GM18499 (cell line): ENCODE measurements at regions not wholly inside any gene's neighbourhood (a gene's known extent, or its start where the extent isn't known, plus 50 kb on each side); places are given as distances from the start of the nearest gene placed in this dataset.

ENCODE experiments used
- ATAC-seq: cut with Tn5 transposase; IDR thresholded peaks from one replicate; pipeline ENCODE4 v1.9.1; 2021; ENCODE audit warnings: moderate number of reproducible peaks; ENCODE audit not compliant: insufficient read depth, unreplicated experiment

DNA sequence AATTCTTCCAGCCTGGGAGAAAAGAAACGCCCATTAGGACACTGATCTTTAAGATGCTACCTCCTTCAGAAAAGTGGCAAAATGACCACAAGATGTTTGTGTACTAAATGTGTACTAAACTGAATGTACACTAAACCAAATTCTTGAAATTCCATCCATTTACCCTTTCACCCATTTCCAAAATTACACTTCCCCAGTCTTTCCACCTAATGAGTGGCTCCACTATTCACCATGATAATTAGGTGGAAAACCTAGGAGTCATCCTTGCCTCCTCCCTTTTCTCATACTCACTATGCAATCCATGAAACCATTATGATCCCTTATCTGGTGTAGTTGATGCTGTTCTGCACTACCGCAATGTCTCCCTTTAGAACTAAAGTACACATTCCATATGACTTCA is 452.1 kb upstream of the THBS1 start:
- no peak for ATAC-seq

DNA sequence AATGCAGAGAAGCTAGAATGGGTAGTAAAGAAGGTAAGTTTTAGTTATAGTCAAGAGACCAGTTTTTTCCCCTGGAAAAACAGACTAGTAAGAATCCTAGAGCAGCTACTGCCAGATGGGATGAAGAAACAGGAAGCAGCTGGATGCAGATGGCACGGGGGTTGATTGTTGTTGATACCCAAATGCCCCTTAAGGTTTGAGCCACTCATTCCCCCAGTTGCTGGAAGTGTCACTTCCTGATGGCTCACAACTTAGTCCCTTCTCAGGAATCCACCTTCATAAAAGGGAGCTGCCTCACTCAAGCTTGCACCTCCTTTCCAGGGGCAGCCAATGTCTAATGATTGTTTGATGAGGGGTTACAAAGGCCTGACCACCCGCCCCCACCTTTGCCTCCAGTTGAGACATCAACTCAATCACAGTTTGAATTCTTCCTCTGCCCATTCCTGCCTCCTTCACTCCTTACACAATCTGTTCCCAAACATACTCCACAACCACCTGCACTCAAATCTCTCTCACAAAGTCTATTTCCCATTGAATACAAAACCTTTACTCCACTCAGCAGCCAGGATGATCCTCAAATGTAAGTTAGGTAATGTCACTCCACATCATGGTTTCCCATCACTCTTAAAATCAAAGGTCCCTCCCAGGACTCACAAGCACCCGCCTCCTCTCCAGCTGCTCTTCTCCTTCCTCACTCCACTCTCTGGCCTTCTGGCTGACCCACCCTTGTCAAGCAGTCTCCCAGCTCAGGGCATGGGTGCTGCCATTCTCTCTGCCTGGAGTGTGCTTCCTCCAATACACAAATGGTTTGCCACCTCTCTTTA is 450.1 kb upstream of the THBS1 start:
- ATAC-seq: no peak

DNA sequence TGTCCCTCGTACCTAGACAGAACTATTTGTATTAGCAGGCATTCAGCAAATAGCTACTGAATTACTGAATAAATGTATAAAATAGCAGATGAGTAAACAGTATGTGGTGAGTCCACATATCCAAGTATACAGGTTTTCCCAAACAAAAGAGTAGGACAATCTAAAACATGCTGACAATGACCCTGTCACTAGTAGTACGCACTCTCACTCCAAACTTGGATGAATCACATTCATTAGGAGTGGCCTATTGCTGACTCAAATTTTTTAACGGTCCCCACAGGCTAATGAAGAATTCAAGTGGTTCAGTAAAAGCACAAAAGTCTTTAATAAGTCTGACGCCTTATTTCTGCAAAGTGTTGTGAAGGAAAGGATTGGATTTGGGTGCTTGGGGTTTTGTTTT is 449.3 kb upstream of the THBS1 start:
- ATAC-seq: no peak

DNA sequence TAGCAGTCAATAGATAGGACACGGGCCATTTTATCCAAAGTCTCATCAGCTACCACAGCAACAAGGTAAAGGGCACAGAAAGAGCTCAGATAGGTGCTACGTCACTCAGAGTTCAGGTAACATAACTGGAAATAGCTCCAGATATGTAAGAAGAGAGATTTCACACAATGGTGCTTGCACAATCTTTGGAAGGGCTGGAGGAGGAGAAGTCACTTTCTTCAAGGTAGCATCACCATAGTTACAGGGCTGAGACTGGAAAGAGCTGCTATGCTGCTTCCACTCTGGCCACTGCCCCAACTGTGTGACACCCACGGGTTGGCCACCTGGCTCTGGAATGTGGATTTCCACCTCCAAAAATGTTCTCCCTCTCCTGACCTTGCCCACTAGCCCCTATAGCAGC is 448.8 kb upstream of the THBS1 start:
- ATAC-seq: no peak

DNA sequence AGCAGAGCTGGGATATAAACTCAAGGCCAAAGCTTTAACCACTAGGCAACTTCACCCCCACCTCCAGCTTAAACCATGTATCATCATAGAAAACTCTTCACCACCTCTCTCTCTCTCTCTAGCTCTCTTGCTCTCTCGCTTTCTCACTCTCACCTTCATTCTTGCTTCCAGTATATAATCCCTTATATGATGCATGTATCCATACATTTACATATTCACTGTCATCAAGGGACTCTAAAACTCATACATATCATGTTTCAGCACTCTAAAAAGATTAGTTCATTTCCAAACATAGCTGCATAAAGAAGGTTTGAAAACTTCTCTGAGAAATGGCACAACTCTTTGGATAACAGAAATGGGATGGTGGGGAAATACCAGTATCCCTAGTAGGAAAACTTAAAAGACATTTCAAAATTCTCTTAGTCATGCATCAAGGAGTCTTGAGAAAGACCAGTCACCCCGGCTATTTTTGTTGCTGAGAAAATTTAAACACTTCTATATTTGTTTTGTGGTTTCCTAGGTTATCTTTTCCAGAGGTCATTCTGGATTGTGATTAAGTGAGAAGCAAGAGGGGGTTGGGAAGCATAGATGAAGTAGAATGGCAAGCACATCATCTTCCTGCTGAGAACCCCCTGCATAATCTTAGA is 447.8 kb upstream of the THBS1 start:
- no peak for ATAC-seq

DNA sequence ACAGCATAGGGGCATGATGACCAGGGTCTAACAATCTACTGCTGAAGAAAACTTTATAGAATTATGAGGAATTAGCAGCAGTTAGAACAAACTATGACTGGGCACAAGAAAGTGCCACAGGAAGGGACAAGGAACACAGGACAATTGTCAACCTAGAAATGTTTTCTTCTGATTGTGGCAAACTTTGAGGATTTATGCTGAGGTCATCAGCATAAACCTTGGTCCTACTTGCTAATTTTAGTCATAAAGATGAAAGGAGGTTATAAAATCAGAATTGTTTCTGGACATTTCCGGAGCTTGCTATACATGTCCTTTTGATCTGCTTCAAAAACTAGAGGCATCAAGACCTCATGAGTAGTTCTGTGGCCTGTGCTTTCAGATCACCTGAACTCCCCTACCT is 446.6 kb upstream of the THBS1 start:
- no peak for ATAC-seq

DNA sequence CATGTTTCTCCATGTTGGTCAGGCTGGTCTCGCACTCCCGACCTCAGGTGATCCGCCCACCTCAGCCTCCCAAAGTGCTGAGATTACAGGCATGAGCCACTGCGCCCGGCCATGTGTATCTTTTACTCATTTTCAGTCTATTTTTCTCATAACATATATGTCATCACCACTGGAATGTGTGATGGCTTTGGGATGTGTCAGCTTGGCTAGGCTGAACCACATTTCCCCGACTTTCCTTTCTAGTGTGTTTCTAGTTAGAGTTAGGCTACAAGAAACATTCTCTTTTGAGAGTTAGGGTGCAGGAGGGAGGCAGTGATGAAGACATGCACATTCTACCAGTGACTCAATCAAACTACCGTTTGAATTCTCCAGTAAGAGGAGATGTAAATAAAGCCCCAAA is 444.9 kb upstream of the THBS1 start:
- no peak for ATAC-seq

DNA sequence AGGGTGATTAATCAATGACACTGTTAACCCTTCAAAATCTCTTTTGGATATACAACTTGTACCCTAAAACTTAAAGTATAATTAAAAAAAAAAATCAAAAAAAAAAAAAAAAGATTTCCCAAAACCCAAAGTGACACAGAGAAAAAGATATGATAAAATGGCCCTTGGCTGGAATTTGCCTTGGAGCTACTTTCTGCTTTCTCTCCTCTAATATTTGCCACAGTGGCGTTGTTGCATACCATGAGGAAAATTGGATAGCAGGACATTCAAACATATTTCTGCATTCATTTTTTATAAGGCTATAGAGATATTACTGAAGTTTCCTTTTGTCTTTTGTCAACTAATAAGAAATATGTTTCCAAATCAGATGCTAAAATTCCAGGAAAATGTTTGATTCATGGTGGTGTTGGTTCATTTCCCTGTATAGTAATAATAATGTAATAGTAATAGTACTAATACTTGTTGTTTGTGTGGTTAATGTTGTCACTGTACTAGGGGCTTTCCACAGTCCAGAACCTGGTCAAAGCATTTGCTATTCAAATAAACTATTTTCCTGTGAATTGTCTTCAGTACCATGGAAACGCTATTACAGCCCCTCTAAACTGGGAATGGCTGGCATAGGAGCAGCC is 441.3 kb upstream of the THBS1 start:
- no peak for ATAC-seq

DNA sequence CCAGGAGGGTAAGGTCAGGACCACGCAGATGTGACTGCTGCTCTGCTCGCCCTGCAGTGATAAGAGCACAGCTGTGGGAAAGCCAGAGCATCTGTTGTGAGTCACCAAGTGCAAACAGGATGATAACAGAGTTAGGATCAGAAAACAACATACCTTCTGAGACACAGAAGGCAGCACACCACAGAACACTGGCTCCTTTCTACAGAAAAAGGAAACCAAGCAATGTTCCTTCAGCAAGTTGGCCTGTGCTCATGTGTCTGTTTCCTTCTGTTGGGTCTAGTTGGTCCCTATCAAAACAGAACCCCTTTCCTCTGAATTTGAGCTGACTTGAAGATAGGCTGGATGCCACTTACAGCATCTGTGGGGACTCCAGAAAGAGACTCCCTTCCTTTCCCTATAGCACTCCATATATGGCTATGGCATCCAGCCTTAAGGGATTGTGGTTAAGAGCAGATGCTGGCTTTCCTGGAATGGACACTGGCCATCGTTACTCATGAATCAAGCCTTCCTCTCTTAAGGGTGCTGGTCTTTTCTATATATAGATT is 440.7 kb upstream of the THBS1 start:
- ATAC-seq: no peak

DNA sequence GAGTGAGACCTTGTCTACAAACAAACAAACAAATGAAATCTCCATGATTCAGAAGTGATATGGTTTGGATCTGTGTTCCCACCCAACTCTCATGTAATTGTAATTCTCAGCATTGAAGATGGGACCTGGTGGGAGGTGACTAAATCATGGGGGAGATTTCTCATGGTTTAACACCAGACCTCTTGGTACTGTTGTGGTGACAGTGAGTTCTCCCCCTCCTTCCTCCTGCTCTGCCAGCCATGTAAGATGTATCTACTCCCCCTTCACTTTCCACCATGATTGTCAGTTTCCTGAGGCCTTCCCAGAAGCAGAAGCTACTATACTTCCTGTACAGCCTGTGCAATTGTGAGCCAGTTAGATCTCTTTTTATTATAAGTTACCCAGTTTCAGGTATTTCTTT is 438.4 kb upstream of the THBS1 start:
- ATAC-seq: no peak

DNA sequence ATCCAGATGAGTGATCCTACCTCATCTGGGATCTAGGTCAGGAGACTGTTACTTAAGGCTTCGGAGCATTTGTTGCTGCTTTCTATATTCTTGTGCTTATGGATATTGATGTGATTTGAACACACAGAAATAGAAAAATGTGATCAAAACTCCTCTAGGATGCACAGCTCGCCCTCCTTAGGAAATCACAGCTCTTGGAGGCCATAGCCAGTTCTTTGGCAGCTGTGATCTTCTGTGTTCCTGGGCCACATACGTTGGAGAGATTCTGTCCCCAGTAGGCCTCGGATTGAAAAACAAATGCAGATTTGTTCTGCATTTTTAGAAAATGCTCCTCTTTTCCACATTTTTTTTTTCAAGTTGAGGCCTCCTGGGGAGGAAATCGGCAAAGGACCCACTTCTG is 437.4 kb upstream of the THBS1 start:
- no peak for ATAC-seq

DNA sequence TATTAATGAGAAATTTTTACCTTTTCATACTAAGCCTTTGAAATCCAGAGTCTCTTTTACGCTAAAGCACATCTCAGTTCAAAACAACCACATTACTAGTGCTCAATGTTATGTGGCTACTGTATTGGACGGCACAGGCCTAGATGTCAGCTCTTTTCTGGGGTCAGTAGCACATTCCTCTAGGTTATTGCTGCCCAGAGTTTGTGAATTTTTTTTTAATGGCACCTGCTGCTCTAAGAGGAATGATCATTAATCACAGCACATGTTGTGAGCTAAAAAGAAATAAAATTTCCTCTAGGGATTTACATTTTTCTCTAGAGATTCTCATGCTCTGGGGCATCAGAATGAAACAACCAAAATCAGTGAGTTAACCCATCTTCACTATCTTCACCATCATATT is 436.8 kb upstream of the THBS1 start:
- ATAC-seq: no peak

DNA sequence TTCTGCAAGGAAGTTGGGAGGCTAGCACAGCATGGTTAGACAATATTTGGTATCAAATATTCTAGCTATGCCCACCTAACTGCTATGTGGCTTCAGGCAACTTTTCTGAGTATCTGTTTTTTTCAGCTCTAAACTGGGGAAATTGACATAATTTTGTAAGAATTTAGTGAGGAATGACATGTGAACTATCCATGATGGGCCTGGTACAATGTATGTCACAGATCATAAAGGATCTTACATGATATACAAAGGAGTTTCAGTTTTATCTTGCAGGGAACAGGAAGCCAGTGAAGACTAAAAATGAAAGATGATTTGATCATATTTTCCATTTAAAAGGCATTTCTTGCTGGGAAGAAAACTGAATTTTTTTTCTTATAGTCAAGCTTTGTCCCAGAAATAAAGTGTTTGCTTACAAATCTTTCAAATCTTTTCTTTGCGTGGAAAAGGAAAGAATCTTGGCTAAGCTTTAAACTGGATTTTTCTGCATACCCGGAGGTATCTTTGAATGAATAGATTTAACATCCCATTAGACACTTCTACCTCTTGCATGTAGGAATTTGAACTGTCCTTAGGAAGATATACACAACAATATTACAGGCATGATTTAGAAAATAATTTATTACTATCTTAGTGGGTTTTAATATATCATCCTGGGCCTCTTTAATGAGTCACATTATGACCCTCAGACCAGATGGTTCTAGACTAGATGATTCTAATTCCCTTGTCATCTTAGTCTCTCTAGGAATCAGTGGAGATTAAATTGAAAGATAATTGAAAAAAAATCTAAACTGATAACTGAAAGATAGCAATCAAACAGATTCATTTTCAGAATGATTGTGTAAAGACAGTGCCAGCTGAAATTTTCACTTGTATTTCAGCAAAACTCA is 436.0 kb upstream of the THBS1 start:
- no peak for ATAC-seq

DNA sequence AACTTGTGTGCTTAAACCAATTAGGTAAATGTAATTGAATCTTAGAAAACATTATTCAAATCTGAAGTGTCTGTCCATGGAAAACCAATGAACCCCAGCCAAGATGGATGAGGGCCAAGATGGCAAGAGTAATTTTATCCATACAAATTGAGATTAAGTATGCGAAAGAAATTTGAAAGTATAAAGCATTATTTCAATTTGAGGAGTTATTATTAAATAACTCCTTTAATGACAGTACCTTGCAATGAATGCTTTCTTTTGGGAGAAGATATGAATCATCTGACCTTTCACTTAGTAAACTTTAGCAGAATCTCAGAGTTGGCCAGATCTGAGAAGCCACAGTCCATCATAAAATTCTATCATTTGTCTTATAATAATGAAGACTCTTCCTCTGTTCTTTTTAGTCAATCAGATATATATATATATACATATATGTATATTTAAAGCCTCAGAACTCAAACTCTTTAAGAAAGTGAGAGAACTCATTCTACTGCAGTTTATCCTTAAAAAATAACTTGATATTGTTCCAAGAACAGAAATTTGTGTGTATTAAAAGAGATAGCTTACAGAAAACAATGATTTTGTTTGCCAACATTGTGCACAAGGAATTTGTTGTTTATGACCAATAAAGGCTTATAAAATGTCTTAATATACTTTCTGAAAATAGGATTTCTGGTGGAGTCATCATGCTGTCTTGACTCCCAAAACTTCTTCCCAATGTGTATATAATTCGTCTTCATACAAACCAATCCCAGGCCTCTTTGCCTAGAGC is 434.8 kb upstream of the THBS1 start:
- ATAC-seq: no peak

DNA sequence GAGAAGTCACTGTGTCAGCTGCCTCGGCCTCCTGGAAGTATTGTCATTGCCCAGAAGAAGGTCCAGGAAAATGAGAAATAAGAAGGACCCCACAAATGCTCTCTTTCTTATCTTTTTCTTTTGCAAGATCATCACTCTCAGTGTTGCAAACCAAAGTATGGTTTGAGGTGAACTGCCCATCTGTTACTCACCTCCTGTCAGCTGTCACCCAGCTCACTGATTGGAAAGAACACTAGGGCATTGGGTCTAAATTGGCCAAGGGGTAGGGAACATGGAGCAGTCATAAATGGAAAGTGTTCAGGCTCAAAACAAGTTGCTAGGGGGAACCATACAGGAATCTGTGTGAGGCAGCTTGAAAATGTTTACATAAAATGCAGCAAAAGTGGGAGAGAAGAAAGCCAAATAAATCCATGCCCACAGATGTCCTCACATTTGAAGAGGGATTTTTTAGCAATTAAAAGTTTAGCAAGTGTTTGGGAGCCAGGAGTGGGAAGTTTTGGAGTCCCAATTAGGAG is 431.2 kb upstream of the THBS1 start:
- ATAC-seq: no peak

DNA sequence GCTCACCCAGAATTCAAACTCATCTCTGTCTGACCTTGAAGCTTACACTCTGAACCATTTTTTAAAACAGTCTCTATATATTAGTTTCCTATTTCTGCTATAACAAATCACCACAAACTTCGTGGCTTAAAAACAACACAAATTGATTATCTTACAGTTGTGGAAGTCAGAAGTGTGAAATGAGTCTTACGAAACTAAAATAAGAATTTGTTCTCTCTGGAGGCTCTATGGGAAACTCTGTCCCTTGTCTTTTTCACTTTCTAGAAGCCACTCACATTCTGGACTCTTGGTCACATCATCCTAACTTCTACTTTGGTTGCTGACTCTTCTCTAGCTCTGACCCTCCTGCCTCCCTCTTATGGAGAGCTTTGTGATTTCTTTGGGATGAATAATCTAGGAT is 429.3 kb upstream of the THBS1 start:
- ATAC-seq: no peak

DNA sequence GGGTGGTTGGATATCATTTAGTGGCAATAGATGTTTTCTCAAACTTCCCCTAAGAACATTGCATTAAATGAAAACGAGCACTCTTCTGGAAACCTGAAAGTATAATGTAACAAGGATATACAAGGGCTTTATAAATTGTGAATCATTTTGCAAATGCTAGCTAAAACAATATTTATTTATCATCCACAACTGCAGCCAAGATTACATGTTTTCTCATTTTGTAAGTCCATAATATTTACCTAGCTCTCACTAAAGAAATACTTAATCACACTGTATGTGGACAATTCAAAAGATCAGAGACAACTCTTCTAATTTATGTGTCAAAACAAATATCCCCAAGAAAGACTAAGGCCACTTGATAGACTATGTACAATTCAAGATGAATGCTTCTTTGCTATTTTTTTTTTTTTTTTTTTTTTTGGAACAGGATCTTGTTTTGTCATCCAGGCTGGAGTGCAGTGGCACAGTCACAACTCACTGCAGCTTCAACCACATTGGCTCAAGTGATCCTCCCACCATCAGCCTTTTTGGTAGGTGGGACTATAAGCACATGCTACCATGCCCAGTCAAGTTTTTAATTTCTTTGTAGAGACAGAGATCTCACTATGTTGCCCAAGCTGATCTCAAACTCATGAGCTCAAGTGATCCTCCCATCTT is 427.7 kb upstream of the THBS1 start:
- ATAC-seq: no peak

DNA sequence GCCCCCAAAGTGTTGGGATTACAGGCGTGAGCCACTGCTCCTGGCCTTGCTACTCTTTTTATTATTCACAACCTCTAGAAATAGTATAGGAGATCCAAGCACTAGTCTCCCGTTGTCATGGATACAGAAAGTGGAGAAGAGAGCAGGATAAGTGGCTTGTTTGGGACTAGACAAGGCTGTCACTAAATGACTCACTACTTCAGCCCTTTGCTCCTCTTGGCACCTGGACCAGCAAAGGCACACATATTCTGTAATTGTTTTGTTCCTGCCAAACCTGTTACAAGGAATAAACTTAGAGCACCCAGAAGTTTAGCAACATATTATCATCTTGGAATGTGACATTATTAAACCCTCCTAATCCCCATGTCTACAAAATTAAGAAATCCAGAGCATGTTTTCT is 427.2 kb upstream of the THBS1 start:
- no peak for ATAC-seq

DNA sequence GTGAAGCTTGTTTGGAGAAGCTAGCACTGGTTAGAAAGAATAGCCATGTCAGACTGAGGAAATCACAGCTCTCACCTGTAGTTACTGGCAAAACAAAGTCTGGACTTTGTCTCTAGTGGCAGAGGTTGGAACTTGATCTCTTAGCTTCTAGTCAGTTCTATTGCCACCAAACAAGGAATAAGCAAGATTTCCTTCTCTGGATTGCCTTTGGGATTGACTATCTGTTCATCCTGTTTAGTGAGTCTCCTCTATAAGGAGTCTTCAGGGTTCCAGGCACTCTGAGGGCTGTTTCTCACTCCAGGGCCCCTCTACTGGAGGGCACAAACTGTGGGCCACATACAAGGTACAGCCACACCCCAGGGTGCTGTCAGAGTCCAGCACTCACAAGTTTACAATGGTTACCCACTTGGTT is 426.6 kb upstream of the THBS1 start:
- no peak for ATAC-seq
